HEK293 (cell line): ENCODE measurements at regions not wholly inside any gene's neighbourhood (a gene's known extent, or its start where the extent isn't known, plus 50 kb on each side); places are given as distances from the start of the nearest gene placed in this dataset.

Experiments used
- CTCF ChIA-PET: fragments of 350-600 bp; formaldehyde crosslinking; extraction: SDS; loops from one replicate; lab custom pipeline; 2021; ENCODE audit warnings: antibody characterized with exemption; lab: Yijun Ruan, JAX
- POLR2A ChIA-PET: fragments of 300-600 bp; formaldehyde crosslinking; extraction: SDS; loops from one replicate; lab custom pipeline; 2020; ENCODE audit warnings: antibody characterized with exemption, inconsistent platforms; lab: Yijun Ruan, JAX
- H3K27ac ChIP-seq: fragments of 200-500 bp; sonication (Bioruptor generic); 2 replicates; pipeline ENCODE4 v1.5.1; 2014; ENCODE audit warnings: low read depth, low read length, control low read depth, inconsistent platforms; ENCODE audit errors: extremely low read depth
- H3K36me3 ChIP-seq, 2 experiments: fragments of 200-500 bp in 1 of 2; sonication (Bioruptor generic) in 1 of 2; 1 replicate in 1 of 2; 2 replicates in 1 of 2; pipeline ENCODE4 v1.5.1; 2014 to 2017; ENCODE audit warnings: inconsistent platforms in 2 of 2, low read length in 2 of 2; ENCODE audit not compliant: control insufficient read depth in 2 of 2, insufficient read depth in 1 of 2
- H3K4me1 ChIP-seq: fragments of 200-500 bp; sonication (Bioruptor generic); 2 replicates; pipeline ENCODE4 v1.5.1; 2014; ENCODE audit warnings: mild to moderate bottlenecking, low read length, inconsistent platforms; ENCODE audit not compliant: control insufficient read depth, insufficient read depth
- H3K4me3 ChIP-seq: 2 replicates; pipeline ENCODE4 v1.5.1; 2011; ENCODE audit warnings: low read depth, mild to moderate bottlenecking, control low read depth, low read length, moderate library complexity
- H3K9me3 ChIP-seq: fragments of 200-500 bp; sonication (Bioruptor generic); 2 replicates; pipeline ENCODE4 v1.5.1; 2014; ENCODE audit warnings: low read depth, low read length, inconsistent platforms; ENCODE audit not compliant: control insufficient read depth, insufficient read depth
- INSM2 ChIP-seq: fragments of 450-650 bp; formaldehyde crosslinking; IDR thresholded peaks from 2 replicates; pipeline ENCODE4 v1.5.1; 2016; ENCODE audit warnings: missing biosample characterization, missing genetic modification characterization
- KLF17 ChIP-seq: fragments of 450-650 bp; formaldehyde crosslinking; IDR thresholded peaks from 2 replicates; pipeline ENCODE4 v1.5.1; 2016; ENCODE audit warnings: missing biosample characterization, missing genetic modification characterization
- OVOL3 ChIP-seq: fragments of 450-650 bp; formaldehyde crosslinking; IDR thresholded peaks from 2 replicates; pipeline ENCODE4 v1.5.1; 2016; ENCODE audit warnings: missing biosample characterization, missing genetic modification characterization
- REPIN1 ChIP-seq: fragments of 450-650 bp; formaldehyde crosslinking; IDR thresholded peaks from 2 replicates; pipeline ENCODE4 v1.5.1; 2017; ENCODE audit warnings: missing biosample characterization, missing genetic modification characterization, low read depth
- SCRT1 ChIP-seq: fragments of 450-650 bp; formaldehyde crosslinking; IDR thresholded peaks from 2 replicates; pipeline ENCODE4 v1.5.1; 2016; ENCODE audit warnings: missing biosample characterization, missing genetic modification characterization, borderline replicate concordance
- ZBTB49 ChIP-seq: fragments of 450-650 bp; formaldehyde crosslinking; IDR thresholded peaks from 2 replicates; pipeline ENCODE4 v1.5.1; 2016; ENCODE audit warnings: missing biosample characterization, missing genetic modification characterization, low read depth
- ZBTB7A ChIP-seq: fragments of 450-650 bp; formaldehyde crosslinking; IDR thresholded peaks from 2 replicates; pipeline ENCODE4 v1.5.1; 2016; ENCODE audit warnings: low read depth, missing biosample characterization, missing genetic modification characterization
- ZFHX2 ChIP-seq: fragments of 450-650 bp; formaldehyde crosslinking; conservative IDR thresholded peaks from 2 replicates; pipeline ENCODE4 v1.5.1; 2016; ENCODE audit warnings: missing biosample characterization, missing genetic modification characterization
- ZFP37 ChIP-seq: fragments of 450-650 bp; formaldehyde crosslinking; IDR thresholded peaks from 2 replicates; pipeline ENCODE4 v1.5.1; 2016; ENCODE audit warnings: missing biosample characterization, missing genetic modification characterization
- ZNF140 ChIP-seq: fragments of 450-650 bp; formaldehyde crosslinking; IDR thresholded peaks from 2 replicates; pipeline ENCODE4 v1.5.1; 2016; ENCODE audit warnings: missing biosample characterization, missing genetic modification characterization
- ZNF155 ChIP-seq: fragments of 450-650 bp; formaldehyde crosslinking; IDR thresholded peaks from 2 replicates; pipeline ENCODE4 v1.5.1; 2016; ENCODE audit warnings: missing biosample characterization, missing genetic modification characterization
- ZNF16 ChIP-seq: fragments of 450-650 bp; formaldehyde crosslinking; IDR thresholded peaks from 2 replicates; pipeline ENCODE4 v1.5.1; 2016; ENCODE audit warnings: low read depth, missing biosample characterization, missing genetic modification characterization
- ZNF184 ChIP-seq: fragments of 450-650 bp; IDR thresholded peaks from 2 replicates; pipeline ENCODE4 v1.5.1; 2018; ENCODE audit warnings: missing biosample characterization, mild to moderate bottlenecking, missing genetic modification characterization
- ZNF292 ChIP-seq: fragments of 450-650 bp; formaldehyde crosslinking; IDR thresholded peaks from 2 replicates; pipeline ENCODE4 v1.5.1; 2016; ENCODE audit warnings: low read depth, missing biosample characterization, missing genetic modification characterization, borderline replicate concordance
- ZNF37A ChIP-seq: fragments of 450-650 bp; IDR thresholded peaks from 2 replicates; pipeline ENCODE4 v1.5.1; 2018; ENCODE audit warnings: missing biosample characterization, missing genetic modification characterization
- ZNF514 ChIP-seq: fragments of 450-650 bp; formaldehyde crosslinking; IDR thresholded peaks from 2 replicates; pipeline ENCODE4 v1.5.1; 2016; ENCODE audit warnings: missing biosample characterization, missing genetic modification characterization
- ZNF530 ChIP-seq: fragments of 450-650 bp; formaldehyde crosslinking; IDR thresholded peaks from 2 replicates; pipeline ENCODE4 v1.5.1; 2016; ENCODE audit warnings: low read depth, missing biosample characterization, missing genetic modification characterization
- ZNF555 ChIP-seq: fragments of 450-650 bp; formaldehyde crosslinking; conservative IDR thresholded peaks from 2 replicates; pipeline ENCODE4 v1.5.1; 2017; ENCODE audit warnings: missing biosample characterization, mild to moderate bottlenecking, missing genetic modification characterization, inconsistent platforms
- ZNF560 ChIP-seq: fragments of 450-650 bp; formaldehyde crosslinking; IDR thresholded peaks from 2 replicates; pipeline ENCODE4 v1.5.1; 2017; ENCODE audit warnings: missing biosample characterization, missing genetic modification characterization, borderline replicate concordance
- ZNF585B ChIP-seq: fragments of 450-650 bp; formaldehyde crosslinking; IDR thresholded peaks from 2 replicates; pipeline ENCODE4 v1.5.1; 2016; ENCODE audit warnings: missing biosample characterization, missing genetic modification characterization
- ZNF626 ChIP-seq: fragments of 450-650 bp; sonication (Bioruptor Pico); formaldehyde crosslinking; IDR thresholded peaks from 2 replicates; pipeline ENCODE4 v1.5.1; 2018; ENCODE audit warnings: missing biosample characterization, missing genetic modification characterization, inconsistent platforms
- ZNF785 ChIP-seq: fragments of 450-650 bp; formaldehyde crosslinking; IDR thresholded peaks from 2 replicates; pipeline ENCODE4 v1.5.1; 2016; ENCODE audit warnings: missing biosample characterization, missing genetic modification characterization
- ZSCAN16 ChIP-seq: fragments of 450-650 bp; formaldehyde crosslinking; IDR thresholded peaks from 2 replicates; pipeline ENCODE4 v1.5.1; 2016; ENCODE audit warnings: missing biosample characterization, missing genetic modification characterization
- ZSCAN23 ChIP-seq: fragments of 450-650 bp; formaldehyde crosslinking; IDR thresholded peaks from 2 replicates; pipeline ENCODE4 v1.5.1; 2016; ENCODE audit warnings: missing biosample characterization, missing genetic modification characterization
- ZXDB ChIP-seq: fragments of 450-650 bp; formaldehyde crosslinking; IDR thresholded peaks from 2 replicates; pipeline ENCODE4 v1.5.1; 2016; ENCODE audit warnings: missing biosample characterization, missing genetic modification characterization
- TF ChIP-seq, protein P1 (sequence below): fragments of 450-650 bp; formaldehyde crosslinking; IDR thresholded peaks from 2 replicates; pipeline ENCODE4 v1.5.1; 2016; ENCODE audit warnings: missing biosample characterization, missing genetic modification characterization
- TF ChIP-seq, protein P2 (sequence below): fragments of 450-650 bp; formaldehyde crosslinking; IDR thresholded peaks from 2 replicates; pipeline ENCODE4 v1.5.1; 2016; ENCODE audit warnings: missing biosample characterization, missing genetic modification characterization

- no peak overlapping the region for H3K27ac ChIP-seq
- POLR2A ChIA-PET: no interaction called here
- CTCF ChIA-PET: interaction anchor here (0.7 kb wide), 1 partner anchor 35 kb away, joined by 3 read pairs; no protein-coding TSS in a partner anchor
- no peak overlapping the region for H3K4me3 ChIP-seq
- peaks cover 10% of the 10 kb centered on the region for H3K4me1 ChIP-seq
- H3K36me3 ChIP-seq: no peaks in the 10 kb centered on the region
- no peaks in the 10 kb centered on the region for H3K9me3 ChIP-seq
- TF ChIP-seq ZNF585B (tag by site-specific recombination) (no peak), REPIN1 (tag by site-specific recombination) (no peak), SCRT1 (tag by site-specific recombination) (no peak), ZSCAN23 (tag by site-specific recombination) (no peak), ZNF184 (tag by site-specific recombination) (no peak), ZFP37 (tag by site-specific recombination) (no peak), ZXDB (tag by site-specific recombination) (no peak), ZFHX2 (tag by site-specific recombination) (no peak), ZBTB49 (tag by site-specific recombination) (no peak), ZNF626 (tag by site-specific recombination) (no peak), ZSCAN16 (tag by site-specific recombination) (no peak), ZNF560 (no peak), ZNF37A (tag by site-specific recombination) (no peak), ZBTB7A (no peak), ZNF785 (tag by site-specific recombination) (no peak), KLF17 (no peak), ZNF155 (tag by site-specific recombination) (no peak)
- TF ChIP-seq, protein P1, sequence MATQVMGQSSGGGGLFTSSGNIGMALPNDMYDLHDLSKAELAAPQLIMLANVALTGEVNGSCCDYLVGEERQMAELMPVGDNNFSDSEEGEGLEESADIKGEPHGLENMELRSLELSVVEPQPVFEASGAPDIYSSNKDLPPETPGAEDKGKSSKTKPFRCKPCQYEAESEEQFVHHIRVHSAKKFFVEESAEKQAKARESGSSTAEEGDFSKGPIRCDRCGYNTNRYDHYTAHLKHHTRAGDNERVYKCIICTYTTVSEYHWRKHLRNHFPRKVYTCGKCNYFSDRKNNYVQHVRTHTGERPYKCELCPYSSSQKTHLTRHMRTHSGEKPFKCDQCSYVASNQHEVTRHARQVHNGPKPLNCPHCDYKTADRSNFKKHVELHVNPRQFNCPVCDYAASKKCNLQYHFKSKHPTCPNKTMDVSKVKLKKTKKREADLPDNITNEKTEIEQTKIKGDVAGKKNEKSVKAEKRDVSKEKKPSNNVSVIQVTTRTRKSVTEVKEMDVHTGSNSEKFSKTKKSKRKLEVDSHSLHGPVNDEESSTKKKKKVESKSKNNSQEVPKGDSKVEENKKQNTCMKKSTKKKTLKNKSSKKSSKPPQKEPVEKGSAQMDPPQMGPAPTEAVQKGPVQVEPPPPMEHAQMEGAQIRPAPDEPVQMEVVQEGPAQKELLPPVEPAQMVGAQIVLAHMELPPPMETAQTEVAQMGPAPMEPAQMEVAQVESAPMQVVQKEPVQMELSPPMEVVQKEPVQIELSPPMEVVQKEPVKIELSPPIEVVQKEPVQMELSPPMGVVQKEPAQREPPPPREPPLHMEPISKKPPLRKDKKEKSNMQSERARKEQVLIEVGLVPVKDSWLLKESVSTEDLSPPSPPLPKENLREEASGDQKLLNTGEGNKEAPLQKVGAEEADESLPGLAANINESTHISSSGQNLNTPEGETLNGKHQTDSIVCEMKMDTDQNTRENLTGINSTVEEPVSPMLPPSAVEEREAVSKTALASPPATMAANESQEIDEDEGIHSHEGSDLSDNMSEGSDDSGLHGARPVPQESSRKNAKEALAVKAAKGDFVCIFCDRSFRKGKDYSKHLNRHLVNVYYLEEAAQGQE: no peak
Measured at GRCh38 chr9:86720639-86721225, 226.6 kb downstream of the GAS1 start.

- H3K4me3 ChIP-seq: no peak overlapping the region
- POLR2A ChIA-PET: no interaction called here
- CTCF ChIA-PET: no interaction called here
- no peaks in the 10 kb centered on the region for H3K9me3 ChIP-seq
- H3K27ac ChIP-seq: no peak overlapping the region
- peaks cover 10% of the 10 kb centered on the region for H3K4me1 ChIP-seq
- H3K36me3 ChIP-seq: no peaks in the 10 kb centered on the region
- TF ChIP-seq, protein P2, sequence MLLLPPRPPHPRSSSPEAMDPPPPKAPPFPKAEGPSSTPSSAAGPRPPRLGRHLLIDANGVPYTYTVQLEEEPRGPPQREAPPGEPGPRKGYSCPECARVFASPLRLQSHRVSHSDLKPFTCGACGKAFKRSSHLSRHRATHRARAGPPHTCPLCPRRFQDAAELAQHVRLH (tag by site-specific recombination): no peak
- TF ChIP-seq ZNF514 (tag by site-specific recombination) (no peak), ZNF292 (tag by site-specific recombination) (no peak), ZNF530 (no peak), ZNF16 (tag by site-specific recombination) (no peak), ZNF140 (tag by site-specific recombination) (no peak), INSM2 (tag by site-specific recombination) (no peak), OVOL3 (tag by site-specific recombination) (no peak), ZNF555 (tag by site-specific recombination) (no peak)
Measured at GRCh38 chr9:86718388-86719049, 228.8 kb downstream of the GAS1 start.
